Left ventricle myocardium inferior (tissue), 1 donor: ENCODE measurements at regions not wholly inside any gene's neighbourhood (a gene's known extent, or its start where the extent isn't known, plus 50 kb on each side); places are given as distances from the start of the nearest gene placed in this dataset.
"Not testable (repeated sequence)": the region's sequence is repeated elsewhere in the genome, so short reads cannot be mapped to it uniquely, and the experiment has no call there.

ENCODE experiments used
- DNase-seq: peaks from one replicate; pipeline ENCODE4 v3.0.0-alpha.2; 2020
- H3K27ac ChIP-seq: fragments of 200-600 bp; replicated peaks from 2 replicates; pipeline ENCODE4 v1.8.0; 2021
- H3K27me3 ChIP-seq: fragments of 200-600 bp; 2 replicates; pipeline ENCODE4 v1.8.0; 2021; ENCODE audit warnings: low read depth
- H3K36me3 ChIP-seq: fragments of 200-600 bp; 2 replicates; pipeline ENCODE4 v1.8.0; 2021
- H3K4me1 ChIP-seq: fragments of 200-600 bp; 2 replicates; pipeline ENCODE4 v1.8.0; 2021
- H3K4me3 ChIP-seq: fragments of 200-600 bp; 2 replicates; pipeline ENCODE4 v1.8.0; 2021; ENCODE audit warnings: mild to moderate bottlenecking, moderate library complexity
- H3K9me3 ChIP-seq: fragments of 200-600 bp; replicated peaks from 2 replicates; pipeline ENCODE4 v1.8.0; 2021
- CTCF ChIP-seq: fragments of 200-600 bp; IDR thresholded peaks from 2 replicates; pipeline ENCODE4 v1.8.0; 2021; ENCODE audit warnings: antibody characterized with exemption, mild to moderate bottlenecking, borderline replicate concordance
- intact Hi-C: fragments of 100-400 bp; cut with micrococcal nuclease; formaldehyde crosslinking; loops from one replicate; pipeline ENCODE4 v1.11.0; 2022
- donor health status: DM: no; HTN: yes; CAD: no; lungs with severe emphysema.

DNA sequence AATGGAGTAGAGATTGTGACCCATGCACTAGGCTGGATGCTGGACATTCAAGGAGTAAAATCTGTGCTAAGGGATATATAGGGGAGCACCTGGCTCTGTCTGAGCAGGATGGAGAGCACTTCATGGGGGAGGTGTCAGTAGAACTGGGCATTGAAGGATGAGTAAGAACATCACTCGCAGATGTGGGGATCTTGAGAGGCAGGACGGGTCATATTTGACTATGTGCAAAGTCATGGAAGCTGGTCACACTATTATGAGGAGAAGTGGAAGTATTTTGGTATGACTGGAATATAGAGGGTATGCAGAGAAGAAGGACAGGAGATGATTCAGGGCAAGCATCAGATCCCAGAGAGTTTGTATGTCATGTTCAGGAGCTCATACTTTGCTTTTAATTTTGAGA is 62.9 kb upstream of the PCDH8 start:
- no peaks in the 10 kb centered on the region for H3K4me1 ChIP-seq
- DNase-seq: no peak
- no peaks in the 10 kb centered on the region for H3K36me3 ChIP-seq
- no peak overlapping the region for H3K27ac ChIP-seq
- no peak overlapping the region for H3K4me3 ChIP-seq
- no peak for TF ChIP-seq CTCF
- H3K9me3 ChIP-seq: no peaks in the 10 kb centered on the region
- H3K27me3 ChIP-seq: peaks cover 17% of the 10 kb centered on the region
- intact Hi-C loops: no loop called here

GRCh38 chr13:52910318-52910717 is 61.9 kb upstream of the PCDH8 start:
- intact Hi-C loops, DNase-seq, H3K4me3 ChIP-seq, H3K4me1 ChIP-seq, H3K36me3 ChIP-seq, H3K27ac ChIP-seq, H3K9me3 ChIP-seq: not testable (repeated sequence)
- peaks cover 27% of the 10 kb centered on the region for H3K27me3 ChIP-seq

- peaks cover 51% of the 10 kb centered on the region for H3K27me3 ChIP-seq
Measured at GRCh38 chr13:52906122-52906903, 57.9 kb upstream of the PCDH8 start.

DNA sequence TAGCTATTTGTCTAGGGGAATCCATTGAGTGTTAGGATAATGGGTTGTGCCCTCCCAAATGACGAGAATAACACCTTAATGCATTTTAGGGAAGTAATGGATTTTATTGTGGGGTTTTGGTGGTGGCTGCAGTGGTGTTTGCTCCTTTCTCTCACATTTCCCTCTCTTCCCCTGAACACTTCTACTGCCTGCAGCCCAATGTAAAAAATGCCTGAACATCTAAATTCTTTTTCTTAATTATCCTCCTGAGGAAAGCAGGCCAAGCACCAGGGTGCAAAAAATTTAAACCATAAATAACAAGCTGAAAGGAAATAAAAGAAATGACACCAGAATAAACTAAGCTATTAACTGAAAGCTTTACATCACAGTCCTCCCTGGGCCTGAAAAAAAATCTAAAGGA is 57.3 kb upstream of the PCDH8 start:
- H3K27me3 ChIP-seq: peaks cover 51% of the 10 kb centered on the region
- no peaks in the 10 kb centered on the region for H3K36me3 ChIP-seq
- no peak for DNase-seq
- no peaks in the 10 kb centered on the region for H3K4me1 ChIP-seq
- H3K27ac ChIP-seq: no peak overlapping the region
- intact Hi-C loops: no loop called here
- no peaks in the 10 kb centered on the region for H3K9me3 ChIP-seq
- no peak overlapping the region for H3K4me3 ChIP-seq
- TF ChIP-seq CTCF: no peak

More at GRCh38 chr13:52906122-52906903, 57.9 kb upstream of the PCDH8 start:
- H3K9me3 ChIP-seq: no peaks in the 10 kb centered on the region
- DNase-seq: no peak
- H3K36me3 ChIP-seq: no peaks in the 10 kb centered on the region
- TF ChIP-seq CTCF: no peak
- no peak overlapping the region for H3K4me3 ChIP-seq
- no peaks in the 10 kb centered on the region for H3K4me1 ChIP-seq
- no peak overlapping the region for H3K27ac ChIP-seq
- intact Hi-C loops: no loop called here

- no peak for DNase-seq
- TF ChIP-seq CTCF: no peak
- Histone ChIP-seq H3K36me3 (no peaks in the 10 kb centered on the region), H3K27ac (no peak overlapping the region), H3K4me1 (no peaks in the 10 kb centered on the region), H3K9me3 (no peaks in the 10 kb centered on the region), H3K4me3 (no peak overlapping the region), H3K27me3 (peaks cover 53% of the 10 kb centered on the region)
- intact Hi-C loops: no loop called here
Measured at GRCh38 chr13:52903320-52903719, 54.9 kb upstream of the PCDH8 start.

DNA sequence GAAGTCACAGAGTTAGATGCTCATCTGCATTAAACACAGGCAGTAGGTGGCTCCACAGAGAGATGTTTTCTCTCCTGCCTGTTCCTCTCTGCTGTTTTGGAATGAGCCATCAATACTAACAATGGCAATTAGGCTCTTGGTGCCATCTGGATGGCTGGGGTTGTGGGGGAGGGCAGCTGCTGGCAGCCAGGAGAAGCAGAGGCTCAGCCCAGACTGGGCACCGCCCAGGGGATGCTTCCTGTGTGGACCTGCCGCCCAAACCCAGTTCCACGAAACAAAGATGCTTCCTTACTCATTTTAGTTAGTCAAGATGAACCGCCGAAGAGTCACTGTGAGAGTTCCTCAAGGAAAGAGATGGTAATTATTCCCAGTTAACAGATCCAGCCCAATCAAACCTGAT is 50.8 kb upstream of the PCDH8 start:
- H3K27ac ChIP-seq: no peak overlapping the region
- intact Hi-C loops: no loop called here
- H3K36me3 ChIP-seq: no peaks in the 10 kb centered on the region
- H3K9me3 ChIP-seq: no peaks in the 10 kb centered on the region
- peaks cover 40% of the 10 kb centered on the region for H3K27me3 ChIP-seq
- no peaks in the 10 kb centered on the region for H3K4me1 ChIP-seq
- TF ChIP-seq CTCF: no peak
- no peak for DNase-seq
- H3K4me3 ChIP-seq: no peak overlapping the region
